ENCODE measurements at regions not wholly inside any gene's neighbourhood (a gene's known extent, or its start where the extent isn't known, plus 50 kb on each side); places are given as distances from the start of the nearest gene placed in this dataset.

DNA sequence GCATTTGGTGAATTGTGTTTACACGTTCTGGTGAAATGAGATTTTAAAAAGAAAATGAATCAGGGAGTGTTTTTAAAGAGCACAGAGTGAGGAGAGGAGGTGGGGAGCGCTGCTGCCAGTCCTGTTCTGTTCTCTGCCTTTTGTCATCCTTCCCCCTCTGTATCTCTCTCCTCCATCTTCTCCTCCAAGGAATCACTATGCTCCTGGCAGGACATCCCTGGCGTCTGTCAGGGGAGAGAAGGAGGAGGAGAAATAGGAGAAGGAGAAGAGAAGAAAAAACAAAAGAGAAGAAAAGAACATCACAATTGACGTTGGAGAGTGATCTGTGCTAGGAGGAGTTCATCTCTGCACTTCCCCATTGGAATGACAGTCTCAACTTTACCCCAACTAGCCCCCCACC lies 627.6 kb upstream of the TBL1XR1 start:
- CTCF ChIA-PET: no interaction called here
- DNase-seq (ENCODE audit: low read depth, low spot score): no peak
- TF ChIP-seq, protein P1, sequence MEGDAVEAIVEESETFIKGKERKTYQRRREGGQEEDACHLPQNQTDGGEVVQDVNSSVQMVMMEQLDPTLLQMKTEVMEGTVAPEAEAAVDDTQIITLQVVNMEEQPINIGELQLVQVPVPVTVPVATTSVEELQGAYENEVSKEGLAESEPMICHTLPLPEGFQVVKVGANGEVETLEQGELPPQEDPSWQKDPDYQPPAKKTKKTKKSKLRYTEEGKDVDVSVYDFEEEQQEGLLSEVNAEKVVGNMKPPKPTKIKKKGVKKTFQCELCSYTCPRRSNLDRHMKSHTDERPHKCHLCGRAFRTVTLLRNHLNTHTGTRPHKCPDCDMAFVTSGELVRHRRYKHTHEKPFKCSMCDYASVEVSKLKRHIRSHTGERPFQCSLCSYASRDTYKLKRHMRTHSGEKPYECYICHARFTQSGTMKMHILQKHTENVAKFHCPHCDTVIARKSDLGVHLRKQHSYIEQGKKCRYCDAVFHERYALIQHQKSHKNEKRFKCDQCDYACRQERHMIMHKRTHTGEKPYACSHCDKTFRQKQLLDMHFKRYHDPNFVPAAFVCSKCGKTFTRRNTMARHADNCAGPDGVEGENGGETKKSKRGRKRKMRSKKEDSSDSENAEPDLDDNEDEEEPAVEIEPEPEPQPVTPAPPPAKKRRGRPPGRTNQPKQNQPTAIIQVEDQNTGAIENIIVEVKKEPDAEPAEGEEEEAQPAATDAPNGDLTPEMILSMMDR (IDR thresholded peaks at IDR 0.05; ENCODE audit: insufficient read depth, low read length, missing control alignments): no peak
- no peak overlapping the region for H3K4me3 ChIP-seq (ENCODE audit: low read depth, low read length)
- POLR2A ChIA-PET: no interaction called here

DNA sequence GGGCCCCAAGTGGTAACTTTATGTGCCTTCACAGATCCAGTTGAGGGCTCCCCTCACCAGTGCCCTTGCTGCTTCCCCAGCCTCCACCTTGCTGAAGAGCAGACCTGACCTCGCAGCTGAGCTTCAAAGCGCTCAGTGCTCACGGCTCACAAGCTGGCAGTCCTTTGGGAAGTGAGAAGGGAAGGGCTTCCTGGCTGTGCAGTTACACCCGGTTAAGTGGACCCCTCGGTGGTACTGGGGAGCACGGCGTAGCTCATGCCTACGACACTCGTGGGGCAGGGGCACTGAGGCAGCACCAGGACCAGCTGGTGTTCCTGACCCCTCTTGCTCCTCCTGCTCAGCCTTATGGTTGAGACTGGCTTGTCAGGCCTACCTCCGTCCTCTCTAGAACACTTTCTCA lies 629.0 kb upstream of the TBL1XR1 start:
- no peak for DNase-seq (ENCODE audit: low read depth, low spot score)
- ChIA-PET CTCF (interaction anchor here (2.5 kb wide), 1 partner anchor 11 kb away, joined by 6 read pairs; no protein-coding TSS in a partner anchor), POLR2A (no interaction called here)
- TF ChIP-seq, protein P1 (IDR thresholded peaks at IDR 0.05; ENCODE audit: insufficient read depth, low read length, missing control alignments): no peak
- no peak overlapping the region for H3K4me3 ChIP-seq (ENCODE audit: low read depth, low read length)

DNA sequence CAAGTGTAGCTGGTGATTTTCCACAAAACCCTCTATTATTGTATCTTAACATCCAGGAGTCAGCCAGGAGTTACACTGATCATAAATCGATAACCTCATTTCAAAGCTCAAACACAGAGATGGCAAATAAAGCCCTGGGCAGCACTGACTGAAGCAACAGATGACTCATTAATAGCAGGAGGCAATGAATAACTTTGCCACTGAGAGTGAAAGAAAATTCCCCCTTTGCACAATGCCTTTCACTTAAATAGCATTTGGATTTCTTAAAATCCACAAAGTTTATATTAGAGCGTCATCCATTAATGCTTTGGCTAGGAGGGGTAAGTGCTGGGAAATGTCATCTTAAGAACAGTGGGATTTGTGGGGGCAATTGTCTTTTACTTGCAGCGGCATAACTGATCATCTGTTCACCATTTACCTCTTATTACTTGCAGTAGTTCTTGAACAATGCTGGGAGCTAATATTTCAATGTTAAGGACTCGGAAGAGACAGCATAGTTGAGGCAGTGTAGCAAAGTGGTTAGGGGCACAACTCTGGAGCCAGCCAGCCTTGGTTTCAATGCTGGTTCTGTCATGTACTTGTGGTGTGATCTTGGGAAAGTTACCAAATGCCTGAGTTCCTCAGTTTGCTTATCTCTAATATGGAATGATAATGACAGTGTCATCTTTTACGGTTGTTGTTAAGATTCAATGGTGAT lies 630.4 kb upstream of the TBL1XR1 start:
- TF ChIP-seq, protein P1 (IDR thresholded peaks at IDR 0.05; ENCODE audit: insufficient read depth, low read length, missing control alignments): no peak
- POLR2A ChIA-PET: interaction anchor here (0.6 to 0.9 kb wide), 2 partner anchors 67 to 78 kb away, joined by 3 to 4 read pairs; no protein-coding TSS in a partner anchor
- CTCF ChIA-PET: interaction anchor here (1.0 to 2.5 kb wide), 2 partner anchors 9 to 12 kb away, joined by 3 to 6 read pairs; no protein-coding TSS in a partner anchor
- no peak overlapping the region for H3K4me3 ChIP-seq (ENCODE audit: low read depth, low read length)
- DNase-seq (ENCODE audit: low read depth, low spot score): peak; percentile 83

DNA sequence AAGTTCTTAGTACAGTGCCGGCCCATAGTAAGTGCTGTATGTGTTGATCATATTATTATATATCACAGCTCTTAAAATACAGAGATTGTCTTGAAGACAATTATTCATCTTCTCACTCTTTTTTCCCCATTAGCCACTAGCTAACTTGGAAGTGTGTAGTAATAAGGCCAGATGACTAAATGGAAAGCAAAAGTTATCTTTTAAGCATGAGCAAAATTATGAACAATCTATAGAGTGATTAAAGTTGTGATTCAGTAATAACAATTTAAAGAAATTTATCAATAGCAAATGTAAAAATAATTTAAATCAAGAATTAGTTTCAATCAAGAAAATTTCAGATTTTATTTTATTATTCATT lies 630.9 kb upstream of the TBL1XR1 start:
- POLR2A ChIA-PET: no interaction called here
- TF ChIP-seq, protein P1 (IDR thresholded peaks at IDR 0.05; ENCODE audit: insufficient read depth, low read length, missing control alignments): no peak
- CTCF ChIA-PET: interaction anchor here (2.5 kb wide), 1 partner anchor 13 kb away, joined by 6 read pairs; no protein-coding TSS in a partner anchor
- H3K4me3 ChIP-seq (ENCODE audit: low read depth, low read length): no peak overlapping the region
- DNase-seq (ENCODE audit: low read depth, low spot score): no peak

DNA sequence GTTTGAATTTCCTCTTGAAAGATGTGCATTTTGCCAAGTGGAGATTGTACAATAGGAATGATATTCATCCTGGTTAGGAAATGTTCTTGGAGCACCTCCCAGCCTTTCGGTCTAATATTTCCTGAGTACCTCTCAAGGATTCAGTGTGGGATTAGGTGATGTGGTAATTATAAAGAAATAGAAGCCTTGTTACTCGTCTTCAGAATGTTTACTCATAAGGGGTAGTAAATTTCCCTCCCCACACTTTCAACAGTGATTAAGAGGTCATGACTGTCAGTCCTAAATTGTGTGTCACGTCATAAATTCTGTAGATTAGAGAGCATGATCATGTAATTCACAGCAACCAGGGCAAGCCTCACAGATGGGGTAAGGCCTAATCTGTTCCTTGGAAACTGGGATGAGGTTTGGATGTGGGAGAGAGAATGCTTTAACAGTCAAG lies 633.1 kb upstream of the TBL1XR1 start:
- H3K4me3 ChIP-seq (ENCODE audit: low read depth, low read length): no peak overlapping the region
- POLR2A ChIA-PET: no interaction called here
- peak; percentile 85 for DNase-seq (ENCODE audit: low read depth, low spot score)
- TF ChIP-seq, protein P1 (IDR thresholded peaks at IDR 0.05; ENCODE audit: insufficient read depth, low read length, missing control alignments): no peak
- CTCF ChIA-PET: interaction anchor here (1.8 kb wide), 1 partner anchor 555 kb away, joined by 4 read pairs; no protein-coding TSS in a partner anchor

DNA sequence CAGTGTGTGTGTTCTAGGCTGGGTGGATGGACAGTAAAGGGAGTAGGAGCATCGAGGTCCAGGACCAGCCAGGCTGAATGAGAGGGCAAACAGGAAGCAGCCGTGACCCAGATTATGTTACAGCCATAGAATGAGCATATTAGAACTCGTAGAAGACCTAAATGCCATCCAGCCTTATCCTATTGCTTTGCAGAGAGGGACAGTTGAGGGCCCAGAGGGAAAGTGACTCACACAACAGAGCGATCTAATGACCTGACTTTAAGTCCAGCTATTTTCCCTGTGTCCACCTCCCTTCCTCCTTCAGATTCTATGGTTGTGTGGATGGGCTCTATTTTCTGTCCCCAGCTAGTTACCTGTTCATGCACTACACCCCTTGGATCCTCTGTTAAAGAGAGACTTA lies 634.1 kb upstream of the TBL1XR1 start:
- POLR2A ChIA-PET: no interaction called here
- TF ChIP-seq, protein P1 (IDR thresholded peaks at IDR 0.05; ENCODE audit: insufficient read depth, low read length, missing control alignments): no peak
- H3K4me3 ChIP-seq (ENCODE audit: low read depth, low read length): no peak overlapping the region
- DNase-seq (ENCODE audit: low read depth, low spot score): no peak
- CTCF ChIA-PET: no interaction called here

Measured in AG04449 (cell line).